Renal cortex interstitium (tissue), 11 donors: ENCODE measurements at regions not wholly inside any gene's neighbourhood (a gene's known extent, or its start where the extent isn't known, plus 50 kb on each side); places are given as distances from the start of the nearest gene placed in this dataset.
"Not testable (repeated sequence)": the region's sequence is repeated elsewhere in the genome, so short reads cannot be mapped to it uniquely, and the experiment has no call there.

Experiments used
- DNase-seq, 11 donors: peaks; one replicate each; pipeline ENCODE4 v3.0.0-alpha.2; 2013; ENCODE audit warnings: low read depth in 9 of 11, low spot score in 4 of 11; ENCODE audit errors: extremely low read depth in 1 of 11

DNA sequence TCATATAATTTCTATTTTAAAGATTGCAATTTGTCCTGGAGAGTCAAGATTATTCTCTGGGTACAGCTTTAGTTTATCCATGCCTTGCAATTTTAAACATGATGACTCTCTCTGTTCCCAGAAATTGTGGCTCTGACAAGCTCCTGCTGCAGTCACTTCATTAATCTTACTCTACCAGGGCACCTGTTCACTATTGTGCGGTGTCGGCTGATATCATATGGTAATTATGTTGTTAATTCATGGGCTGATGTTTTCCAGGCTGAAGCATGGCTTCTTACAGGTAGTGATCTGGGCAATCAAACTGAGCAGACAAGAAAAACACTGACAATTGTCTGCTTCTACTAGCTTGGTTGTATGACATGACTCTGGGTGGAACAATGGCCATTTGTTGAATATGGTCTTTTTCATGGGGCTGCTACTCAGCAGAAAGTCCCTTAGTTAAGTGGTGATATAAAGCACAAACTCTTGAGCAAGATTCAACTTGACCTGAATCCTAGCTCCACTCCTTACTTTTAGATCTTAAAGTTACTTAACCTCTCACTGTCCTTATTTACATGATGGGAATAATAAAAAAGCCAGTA is 230.7 kb downstream of the FAT3 start:
- no peak for DNase-seq

DNA sequence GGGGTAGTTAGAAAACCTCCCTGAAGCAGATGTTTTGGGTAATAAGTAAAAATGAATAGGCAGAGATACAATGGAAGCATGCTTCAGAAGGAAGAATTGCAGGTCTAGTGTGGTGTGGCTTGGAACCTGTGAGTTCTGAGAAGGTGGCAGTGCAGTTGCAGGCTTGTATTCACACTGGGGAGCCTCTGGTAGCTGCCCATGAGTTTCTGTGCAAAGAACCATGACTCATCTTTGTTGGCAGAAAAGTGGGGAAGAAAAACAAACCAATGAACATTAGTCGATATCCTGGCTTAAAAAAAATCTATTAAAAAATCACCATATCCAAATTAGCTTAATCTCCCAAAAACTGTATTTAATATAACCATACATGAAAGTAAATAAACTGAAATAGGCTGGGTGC is 232.6 kb downstream of the FAT3 start:
- DNase-seq, result no peak

DNA sequence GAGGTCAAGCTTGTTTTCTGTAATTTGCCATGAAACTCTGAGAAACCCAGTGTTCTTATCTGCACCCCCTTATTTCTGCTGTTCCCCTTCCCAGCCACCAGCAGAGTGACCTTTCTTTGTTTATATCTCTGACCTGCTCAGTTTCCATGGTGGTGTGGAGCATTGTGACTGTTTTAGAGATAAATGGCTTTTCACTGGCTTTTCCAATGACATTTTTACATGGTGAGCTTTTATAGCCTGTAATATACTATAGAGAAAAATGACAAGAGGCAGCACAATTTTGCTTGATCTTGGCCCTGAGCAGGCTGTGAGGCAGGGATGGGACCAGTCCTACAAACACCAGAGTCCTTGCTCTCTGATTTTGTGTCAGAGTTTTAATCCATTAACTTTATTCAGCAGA is 233.9 kb downstream of the FAT3 start:
- no peak for DNase-seq

DNA sequence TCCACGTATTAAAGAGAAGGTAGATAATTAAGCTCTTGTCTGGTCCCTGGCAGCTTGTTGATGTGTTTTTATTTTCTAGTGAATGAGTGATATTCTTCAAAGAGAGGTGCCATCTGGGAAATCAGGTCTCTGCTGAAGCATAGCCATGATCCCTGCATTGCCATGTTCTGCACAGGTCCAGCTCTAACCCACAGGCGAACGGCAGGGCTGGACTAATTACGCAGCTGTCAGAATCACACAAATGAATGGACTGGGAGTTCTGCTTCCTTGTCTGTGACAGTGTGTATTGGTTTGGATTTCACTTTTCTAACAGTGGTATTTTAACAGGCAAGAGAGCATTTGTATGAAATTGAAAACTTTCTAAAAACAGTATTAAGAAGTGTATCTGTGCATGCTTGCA is 235.6 kb downstream of the FAT3 start:
- DNase-seq, result no peak

DNA sequence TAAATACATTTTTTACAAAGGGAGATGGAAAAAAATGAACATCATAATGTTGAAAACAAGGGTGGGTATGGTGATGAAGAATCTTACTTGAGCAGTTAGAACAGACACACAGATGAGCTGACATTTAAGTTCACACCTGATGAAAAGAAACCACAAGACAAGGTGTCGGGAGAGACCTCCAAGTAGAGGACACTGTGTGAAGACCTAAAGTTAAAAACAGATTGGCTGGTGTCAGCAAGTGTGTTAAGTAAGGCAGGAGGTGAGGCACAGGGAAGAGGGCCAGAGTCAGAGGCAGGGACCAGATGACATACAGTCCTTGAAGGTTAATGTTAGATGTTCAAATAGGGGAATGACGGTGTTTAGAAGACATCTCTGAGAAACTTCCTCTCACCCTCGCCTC is 236.8 kb downstream of the FAT3 start:
- no peak for DNase-seq

DNA sequence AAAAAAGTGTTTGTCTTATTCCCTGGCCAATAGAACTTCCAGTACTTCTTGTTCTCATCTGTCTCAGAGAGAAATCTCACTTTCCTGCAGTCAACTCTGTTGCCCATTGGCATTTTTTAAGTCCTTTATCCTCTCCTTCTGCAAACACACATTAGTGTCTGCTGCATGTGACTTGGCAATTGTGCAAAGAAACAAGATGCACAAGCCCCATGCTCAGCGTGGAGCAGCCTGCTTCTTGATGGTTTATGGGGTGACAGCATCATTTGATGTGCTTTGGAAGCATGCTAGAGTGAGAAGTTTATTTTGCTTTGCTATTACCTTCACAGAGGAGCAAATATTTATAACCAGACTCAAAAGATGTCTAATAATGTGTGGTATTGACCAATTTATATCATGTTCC is 238.2 kb downstream of the FAT3 start:
- no peak for DNase-seq

DNA sequence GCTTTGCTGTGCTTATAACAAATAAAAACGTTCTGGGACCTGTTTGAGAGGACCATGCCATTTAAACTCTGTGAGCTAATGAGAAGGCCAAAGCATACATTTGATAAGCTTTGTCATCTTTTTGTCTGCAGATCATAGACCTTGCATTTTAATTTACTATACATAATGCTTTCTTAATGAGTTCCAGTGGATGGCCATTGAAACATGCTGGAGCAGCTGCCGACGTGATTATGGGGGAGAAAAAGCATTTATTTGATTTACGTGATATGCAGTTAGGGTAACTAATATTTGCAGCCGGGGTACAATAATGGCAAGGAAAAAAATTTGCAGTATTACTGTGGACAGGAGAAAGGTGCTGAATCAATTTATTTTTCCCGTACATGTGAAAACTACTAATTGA is 240.2 kb downstream of the FAT3 start:
- no peak for DNase-seq

DNA sequence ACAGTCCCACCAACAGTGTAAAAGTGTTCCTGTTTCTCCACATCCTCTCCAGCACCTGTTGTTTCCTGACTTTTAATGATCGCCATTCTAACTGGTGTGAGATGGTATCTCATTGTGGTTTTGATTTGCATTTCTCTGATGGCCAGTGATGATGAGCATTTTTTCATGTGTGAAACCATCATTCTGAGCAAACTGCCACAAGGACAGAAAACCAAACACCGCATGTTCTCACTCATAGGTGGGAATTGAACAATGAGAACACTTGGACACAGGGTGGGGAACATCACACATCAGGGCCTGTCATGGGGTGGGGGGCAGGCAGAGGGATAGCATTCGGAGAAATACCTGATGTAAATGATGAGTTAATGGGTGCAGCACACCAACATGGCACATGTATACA is 240.8 kb downstream of the FAT3 start:
- DNase-seq, result not testable (repeated sequence)

DNA sequence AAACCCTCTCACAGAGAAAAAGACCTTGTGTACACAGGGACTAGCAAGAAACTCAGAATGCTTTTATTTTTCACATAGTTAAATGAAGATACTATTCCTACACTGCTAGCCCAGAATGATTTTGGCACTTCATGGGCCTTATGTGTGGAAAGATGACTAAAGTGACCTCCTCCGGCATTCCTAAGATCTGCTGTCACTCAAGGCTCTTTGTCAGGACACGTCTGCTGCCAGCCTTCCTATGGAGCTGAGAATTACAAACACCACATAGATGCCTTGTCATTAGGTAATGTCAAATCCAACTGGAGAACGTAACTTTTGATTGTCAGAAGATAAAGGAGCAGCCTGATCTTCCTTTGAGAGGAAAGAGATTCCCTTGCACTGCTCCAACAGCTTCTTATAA is 249.1 kb downstream of the FAT3 start:
- DNase-seq, result no peak

DNA sequence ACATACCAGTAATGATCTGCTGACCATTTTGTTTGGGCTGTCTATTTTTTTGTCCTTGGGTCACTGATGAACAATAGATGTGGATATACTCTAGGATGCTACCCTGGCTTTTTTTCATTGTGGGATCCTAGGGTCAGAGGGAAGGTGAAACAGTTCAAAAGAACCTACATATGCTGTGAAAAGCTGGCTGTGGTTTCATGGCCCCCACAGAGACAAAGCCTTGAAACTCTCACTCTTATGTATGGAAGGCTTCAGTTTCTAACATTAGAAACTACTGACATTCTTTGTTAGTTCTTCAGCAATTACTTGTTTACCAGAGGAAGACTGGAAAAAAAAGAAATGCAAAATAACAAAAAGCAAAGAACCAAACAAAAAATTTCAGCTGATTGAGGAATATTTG is 250.7 kb downstream of the FAT3 start:
- no peak for DNase-seq

DNA sequence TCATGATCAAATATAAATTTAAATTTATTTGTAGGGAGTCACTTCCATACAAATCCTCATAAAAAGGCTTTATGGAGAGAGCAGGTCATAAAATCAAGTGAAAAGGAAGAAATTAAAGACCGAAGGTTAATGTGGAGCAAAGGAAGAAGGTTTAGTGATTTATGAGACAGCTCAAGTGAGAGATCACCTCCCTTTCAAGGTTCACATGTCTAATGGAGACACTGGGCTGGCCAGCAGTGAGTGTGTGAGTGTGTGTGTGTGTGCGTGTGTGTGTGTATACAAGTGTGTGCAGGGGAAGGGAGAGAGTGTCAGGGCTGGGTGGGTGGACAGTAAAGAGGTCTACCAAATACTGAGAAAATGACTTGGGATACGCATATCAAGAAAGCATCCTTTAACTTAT is 251.2 kb downstream of the FAT3 start:
- peak in 8 of 11 donors; percentile 12 to 51 (median 37) for DNase-seq

DNA sequence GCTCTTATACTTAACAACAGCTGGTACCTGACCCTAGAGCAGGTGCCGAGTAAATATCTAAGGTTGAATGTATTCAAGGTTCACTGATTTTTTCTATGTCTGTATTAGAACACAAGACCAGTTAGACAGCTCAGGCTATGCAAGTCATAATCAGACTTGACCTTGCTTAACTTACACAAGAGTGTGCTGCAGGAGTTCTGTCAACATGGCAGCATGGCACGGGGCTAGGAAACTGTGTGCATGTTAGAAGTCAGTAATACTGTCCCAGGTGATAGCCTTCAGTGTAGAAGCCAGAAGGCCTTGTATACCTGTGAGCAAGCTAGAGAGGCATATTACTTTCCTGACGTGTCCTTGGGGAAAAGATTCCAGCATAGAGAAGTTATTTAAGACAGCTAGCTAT is 253.1 kb downstream of the FAT3 start:
- no peak for DNase-seq

DNA sequence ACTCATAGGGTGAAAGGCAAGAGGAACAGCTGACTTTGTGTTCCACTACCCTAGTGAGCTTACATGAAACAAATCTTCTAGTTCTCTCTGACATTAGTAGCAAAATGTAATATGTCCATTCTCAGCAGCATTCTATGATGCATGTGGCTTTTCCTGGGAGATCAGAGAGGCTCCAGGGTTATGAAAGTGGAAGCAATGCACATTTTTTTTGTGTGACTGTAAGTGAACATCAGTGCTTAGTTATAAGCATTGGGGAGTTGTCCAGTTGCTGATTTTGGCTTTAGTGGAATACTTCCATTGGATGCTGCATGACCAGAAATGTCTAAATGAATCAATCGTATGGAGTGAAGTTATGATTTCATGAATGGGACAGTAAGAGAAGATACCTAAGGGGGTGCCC is 255.9 kb downstream of the FAT3 start:
- no peak for DNase-seq

DNA sequence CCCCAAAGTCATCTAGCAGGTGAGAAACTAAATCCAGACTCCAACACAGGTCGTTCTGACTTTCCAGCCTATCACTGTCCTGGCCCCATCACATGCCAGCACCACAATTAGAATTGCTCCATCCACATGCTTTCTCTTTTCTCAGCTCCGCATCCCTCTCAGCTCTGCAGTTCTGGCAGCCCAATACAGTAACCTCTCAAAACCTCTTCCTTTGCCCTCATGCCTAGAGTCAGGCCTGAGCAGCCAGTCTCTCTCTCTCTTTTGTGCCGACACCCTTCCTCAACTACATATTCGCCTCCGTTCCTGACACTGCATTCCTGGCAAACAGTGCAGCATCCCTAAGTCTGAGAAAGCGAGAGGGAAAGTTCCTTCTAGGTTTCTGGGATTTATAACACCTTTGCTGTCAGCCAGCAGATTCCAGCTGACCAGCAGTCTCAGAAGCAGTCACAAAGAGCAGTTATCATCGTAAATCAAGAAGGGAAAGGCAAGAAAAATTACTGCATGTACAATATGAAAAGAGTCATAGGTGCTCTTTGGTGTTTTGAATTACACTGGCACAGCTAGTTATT is 258.0 kb downstream of the FAT3 start:
- DNase-seq, result no peak

DNA sequence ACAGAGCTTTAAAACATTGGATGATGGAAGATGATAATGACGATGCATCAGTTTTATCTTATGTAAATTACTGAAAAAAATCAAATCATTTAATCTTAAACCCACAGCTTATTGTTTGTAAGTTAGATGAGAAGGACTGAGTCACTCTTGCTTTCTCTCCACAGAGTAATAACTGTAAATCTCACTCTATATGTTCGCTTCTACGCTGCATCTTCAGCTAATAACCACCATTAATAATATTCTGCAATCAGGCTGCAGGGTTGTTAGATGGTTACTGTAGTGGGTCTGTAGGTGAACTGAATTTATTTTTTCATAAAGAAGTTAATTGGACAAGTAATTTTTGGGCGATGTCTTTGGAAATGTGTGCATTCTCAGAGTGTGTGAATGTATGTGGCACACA is 260.0 kb downstream of the FAT3 start:
- DNase-seq, result no peak

DNA sequence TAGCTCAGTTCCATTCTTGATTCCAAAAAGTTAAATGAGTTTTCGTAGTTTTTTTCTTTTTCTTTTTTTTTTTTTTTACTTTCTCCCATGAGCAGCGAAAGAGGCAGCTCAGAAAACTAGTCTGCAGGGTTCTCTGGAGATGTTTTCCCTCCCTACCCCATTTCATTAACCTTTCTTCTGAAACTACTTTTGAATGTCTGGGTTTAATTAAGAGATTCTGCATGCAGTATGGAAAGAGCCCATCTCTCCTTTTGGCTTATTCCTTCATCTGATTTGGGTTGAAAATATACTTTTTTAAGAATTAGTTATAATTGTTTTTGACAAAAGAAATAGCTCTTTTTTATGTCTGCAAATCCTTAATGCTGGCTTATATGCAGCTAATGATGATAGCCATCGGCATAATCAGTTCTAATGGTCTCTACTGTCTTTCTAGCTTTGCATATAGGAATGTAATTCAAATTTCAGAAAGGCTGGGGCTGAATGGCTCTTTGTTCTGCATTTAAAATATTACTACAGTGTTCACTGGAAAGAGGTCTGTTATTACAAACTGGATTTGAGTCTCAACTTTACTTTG is 265.3 kb downstream of the FAT3 start:
- DNase-seq, result no peak

DNA sequence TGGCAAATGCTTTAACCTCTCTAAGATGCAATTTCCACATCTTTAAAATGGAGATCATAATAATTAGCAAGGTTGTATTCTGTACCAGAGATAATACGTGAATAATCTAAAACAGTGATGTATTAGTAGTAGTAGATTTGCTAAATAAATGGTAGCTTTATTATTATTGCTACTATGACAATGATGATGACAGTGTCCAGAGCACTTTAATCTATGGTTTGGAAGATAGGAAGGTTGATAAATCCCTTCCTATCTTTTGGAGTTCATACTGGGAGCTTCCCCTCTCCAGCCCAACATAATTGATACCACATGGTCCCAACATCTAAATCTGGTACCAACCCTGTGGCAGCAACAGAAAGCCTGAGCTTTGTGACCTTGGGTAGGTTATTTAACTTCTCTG is 267.8 kb downstream of the FAT3 start:
- no peak for DNase-seq

DNA sequence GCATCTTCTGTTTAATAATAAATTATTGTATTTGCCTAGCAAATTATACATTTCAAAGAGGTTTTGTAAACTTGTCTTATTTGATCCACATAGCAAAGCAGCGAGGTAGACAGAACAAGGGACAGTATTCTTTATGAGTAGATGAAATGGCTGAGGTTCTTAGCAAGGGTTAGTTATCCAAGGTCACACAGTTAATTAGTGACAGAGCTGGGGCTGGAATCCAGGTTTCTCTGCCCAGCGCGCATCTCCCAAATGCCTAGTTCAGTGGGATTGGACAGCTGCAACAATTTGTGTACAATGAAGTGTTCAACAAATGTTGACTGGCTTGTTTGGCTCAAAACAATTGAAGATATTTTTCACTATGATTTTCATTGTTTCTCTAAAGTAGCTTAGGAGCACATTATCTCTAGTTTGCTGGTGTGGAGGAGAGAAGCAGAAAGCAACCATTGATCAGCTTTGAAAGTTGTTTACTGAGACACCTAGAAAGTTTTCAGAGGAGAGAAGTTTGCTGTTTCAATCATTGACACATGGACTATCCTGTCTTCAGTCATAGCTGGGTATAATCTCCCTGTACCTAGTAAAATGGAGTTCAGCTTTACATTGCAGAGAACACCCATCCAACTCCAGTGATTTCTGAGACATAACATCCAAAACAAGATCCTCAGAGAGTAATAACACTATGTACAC is 270.6 kb downstream of the FAT3 start:
- DNase-seq, result no peak

DNA sequence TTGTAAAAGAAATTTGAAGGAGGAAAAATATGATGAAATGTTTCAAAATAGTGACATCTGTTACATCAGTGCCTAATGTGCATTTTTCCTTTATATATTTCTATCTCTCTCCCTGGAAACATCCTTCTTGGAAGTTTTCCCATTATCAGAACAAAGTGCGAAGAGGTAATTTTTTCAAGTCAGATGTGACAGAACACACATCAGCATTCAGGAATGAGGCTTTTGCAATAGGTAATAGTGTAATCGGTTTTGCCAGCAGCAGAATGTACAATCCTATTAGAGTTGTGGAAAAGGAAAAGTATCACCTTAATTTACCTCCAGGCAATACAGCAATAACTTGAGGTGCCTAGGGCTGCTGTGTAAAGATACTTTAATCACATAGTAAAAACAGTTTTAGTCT is 275.8 kb downstream of the FAT3 start:
- DNase-seq, result no peak

DNA sequence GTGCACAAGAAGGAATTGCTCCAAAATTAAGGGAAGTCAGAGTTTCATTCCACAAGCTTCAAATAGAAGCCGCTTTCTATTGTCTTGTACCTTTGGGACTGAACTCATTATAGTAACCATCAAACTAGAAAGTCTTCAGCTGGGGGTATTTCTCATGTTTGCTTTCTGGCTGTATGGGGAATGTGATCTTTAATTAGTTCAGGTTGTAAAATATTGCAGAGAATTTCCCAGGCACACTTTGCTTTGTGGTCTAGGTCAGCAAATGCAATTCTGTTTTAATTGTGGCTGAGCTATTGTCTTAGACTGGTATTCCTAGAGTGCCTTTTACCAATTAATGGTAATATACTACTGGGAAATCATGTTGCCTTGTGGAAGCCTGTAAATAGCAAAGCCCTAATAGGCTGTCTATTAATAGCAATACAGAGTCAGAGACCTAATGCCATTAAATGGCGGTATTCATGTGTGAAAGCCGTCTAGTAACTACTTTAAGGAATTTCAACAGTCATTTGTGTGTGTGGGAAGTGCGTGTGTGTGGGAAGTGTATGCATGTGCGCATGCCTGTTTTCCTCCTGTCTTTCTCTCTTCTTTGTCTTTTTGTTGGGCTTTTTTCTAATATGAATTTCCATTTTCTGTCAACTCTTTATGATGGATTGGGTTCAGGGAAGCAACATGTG is 276.6 kb downstream of the FAT3 start:
- peak in 1 of 11 donors; percentile 17 for DNase-seq
